ENCODE measurements at regions not wholly inside any gene's neighbourhood (a gene's known extent, or its start where the extent isn't known, plus 50 kb on each side); places are given as distances from the start of the nearest gene placed in this dataset.

- TF ChIP-seq CTCF (IDR thresholded peaks at IDR 0.05; ENCODE audit: poor library complexity, severe bottlenecking) (no peak), EP300 (conservative IDR thresholded peaks at IDR 0.05; ENCODE audit: poor library complexity, severe bottlenecking) (no peak), MXI1 (conservative IDR thresholded peaks at IDR 0.05; ENCODE audit: poor library complexity, severe bottlenecking) (no peak), POLR2AphosphoS5 (IDR thresholded peaks at IDR 0.05) (no peak), REST (IDR thresholded peaks at IDR 0.05; ENCODE audit: borderline replicate concordance) (no peak)
Observed at GRCh38 chr10:131843881-131844284, 56.9 kb upstream of the PPP2R2D start.
